KOPT-K1 (cell line): ENCODE measurements at regions not wholly inside any gene's neighbourhood (a gene's known extent, or its start where the extent isn't known, plus 50 kb on each side); places are given as distances from the start of the nearest gene placed in this dataset.
"Not testable (repeated sequence)": the region's sequence is repeated elsewhere in the genome, so short reads cannot be mapped to it uniquely, and the experiment has no call there.

ENCODE experiments used
- H3K27ac ChIP-seq: fragments of 200-600 bp; sonication (generic); 2 replicates; pipeline ENCODE4 v1.5.1; 2016; ENCODE audit warnings: antibody characterized with exemption, mild to moderate bottlenecking, low read depth, low read length; ENCODE audit not compliant: poor library complexity, severe bottlenecking
- H3K36me3 ChIP-seq: fragments of 200-600 bp; sonication (generic); 2 replicates; pipeline ENCODE4 v1.5.1; 2017; ENCODE audit warnings: antibody characterized with exemption, mild to moderate bottlenecking, low read length, moderate library complexity; ENCODE audit not compliant: insufficient read depth
- H3K9me3 ChIP-seq: fragments of 200-600 bp; sonication (generic); 2 replicates; pipeline ENCODE4 v1.5.1; 2017; ENCODE audit warnings: antibody characterized with exemption, low read length, mild to moderate bottlenecking; ENCODE audit not compliant: insufficient read depth, poor library complexity, severe bottlenecking

DNA sequence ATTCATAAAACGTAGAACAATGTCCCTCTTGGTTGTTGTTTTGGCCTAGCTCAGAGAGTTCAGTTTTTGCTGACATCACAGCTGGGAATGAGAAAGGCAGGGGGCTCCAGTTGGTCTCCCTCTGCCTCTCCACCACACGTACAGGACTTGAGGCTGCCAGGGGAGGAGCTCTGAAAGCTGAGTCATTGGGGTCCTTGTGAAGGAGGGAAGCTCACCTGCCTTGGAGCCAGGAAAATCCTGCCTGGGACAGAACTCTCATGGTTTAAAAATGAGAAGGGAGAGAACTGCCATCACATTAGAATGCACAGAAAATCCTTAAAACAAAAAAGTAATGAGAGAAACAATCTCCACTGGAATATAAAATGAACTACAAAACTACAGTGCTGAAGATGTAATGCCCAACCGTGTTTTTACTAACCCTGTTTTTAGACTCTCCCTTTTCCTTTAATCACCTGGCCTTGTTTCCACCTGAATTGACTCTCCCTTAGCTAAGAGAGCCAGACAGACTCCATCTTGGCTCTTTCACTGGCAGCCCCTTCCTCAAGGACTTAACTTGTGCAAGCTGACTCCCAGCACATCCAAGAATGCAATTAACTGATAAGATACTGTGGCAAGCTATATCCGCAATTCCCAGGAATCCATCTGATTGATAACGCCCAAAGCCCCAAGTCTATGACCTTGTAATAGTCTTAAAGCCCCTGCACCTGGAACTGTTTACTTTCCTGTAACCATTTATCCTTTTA is 58.6 kb upstream of the TARP start:
- H3K9me3 ChIP-seq: not testable (repeated sequence)
- peak overlapping the region; percentile 99 for H3K27ac ChIP-seq
- H3K36me3 ChIP-seq: peaks cover 28% of the 10 kb centered on the region

GRCh38 chr7:38330861-38331621 is 57.6 kb upstream of the TARP start:
- H3K36me3 ChIP-seq: peaks cover 28% of the 10 kb centered on the region
- peak overlapping the region; percentile 99 for H3K27ac ChIP-seq
- no peaks in the 10 kb centered on the region for H3K9me3 ChIP-seq

- H3K27ac ChIP-seq: peak overlapping the region; percentile 99
- H3K36me3 ChIP-seq: peaks cover 25% of the 10 kb centered on the region
- H3K9me3 ChIP-seq: no peaks in the 10 kb centered on the region
Observed at GRCh38 chr7:38330039-38330438, 56.6 kb upstream of the TARP start.

DNA sequence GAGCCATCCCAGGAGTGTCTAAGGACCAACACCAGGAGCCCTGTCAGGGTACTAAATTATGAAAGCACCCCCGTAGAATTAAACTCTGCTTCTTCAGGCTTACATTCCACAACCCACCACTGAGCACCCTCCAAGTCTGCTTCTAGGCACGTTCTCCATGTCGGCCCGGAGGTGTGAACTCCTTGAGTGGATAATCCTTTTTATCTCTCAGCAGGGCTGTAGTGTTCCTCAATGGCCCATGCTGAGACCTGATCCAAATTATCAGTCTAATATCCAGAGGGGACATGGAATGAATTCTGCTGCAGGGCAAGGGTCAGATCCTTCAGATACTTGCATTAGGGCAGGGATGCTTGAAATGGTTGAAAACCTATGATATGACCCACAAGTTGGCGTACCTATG is 55.9 kb upstream of the TARP start:
- no peaks in the 10 kb centered on the region for H3K9me3 ChIP-seq
- peaks cover 22% of the 10 kb centered on the region for H3K36me3 ChIP-seq
- no peak overlapping the region for H3K27ac ChIP-seq

- H3K36me3 ChIP-seq: peaks cover 22% of the 10 kb centered on the region
- no peaks in the 10 kb centered on the region for H3K9me3 ChIP-seq
- no peak overlapping the region for H3K27ac ChIP-seq
Observed at GRCh38 chr7:38328814-38329213, 55.4 kb upstream of the TARP start.

- H3K9me3 ChIP-seq: no peaks in the 10 kb centered on the region
- H3K36me3 ChIP-seq: peaks cover 11% of the 10 kb centered on the region
- no peak overlapping the region for H3K27ac ChIP-seq
Observed at GRCh38 chr7:38327637-38328036, 54.2 kb upstream of the TARP start.
